ENCODE measurements at regions not wholly inside any gene's neighbourhood (a gene's known extent, or its start where the extent isn't known, plus 50 kb on each side); places are given as distances from the start of the nearest gene placed in this dataset.

DNA sequence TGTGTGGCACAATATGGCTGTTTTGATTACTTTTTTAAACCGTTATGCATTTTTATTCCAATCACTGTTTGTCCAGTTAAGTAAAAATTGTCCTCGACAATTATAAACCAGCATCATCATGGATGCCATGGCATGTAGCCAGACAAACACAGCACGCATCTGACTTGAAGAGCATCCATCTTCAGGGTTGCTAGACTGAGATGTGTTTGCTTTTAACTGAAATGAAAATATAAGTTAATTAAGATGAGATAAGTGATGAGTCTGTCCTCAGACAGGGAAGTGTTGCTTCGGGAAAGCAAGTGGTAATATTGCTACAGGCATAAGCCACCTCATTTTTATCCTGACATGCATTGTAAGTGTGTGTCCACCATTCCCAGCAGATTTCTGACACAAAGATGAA, 92.8 kb upstream of the TPP2 start:
- Histone ChIP-seq H4K20me1 (ENCODE audit: insufficient read depth, low read length) (no peaks in the 10 kb centered on the region), H3K4ac (ENCODE audit: low read depth, low read length) (no peak overlapping the region), H4K5ac (ENCODE audit: low read depth, low read length) (no peak overlapping the region), H2AFZ (replicated peaks; ENCODE audit: low read length, poor library complexity) (no peak overlapping the region), H3K4me3 (ENCODE audit: insufficient read depth, low read depth, low read length) (no peak overlapping the region), H4K91ac (ENCODE audit: insufficient read depth, low read depth, low read length) (no peak overlapping the region), H3K36me3 (ENCODE audit: control insufficient read depth, insufficient read depth, low read length) (no peaks in the 10 kb centered on the region), H3K27me3 (ENCODE audit: control insufficient read depth, insufficient read depth, low read length) (no peaks in the 10 kb centered on the region), H3K14ac (replicated peaks; ENCODE audit: low read depth, low read length) (no peak overlapping the region), H3K9me3 (ENCODE audit: control insufficient read depth, insufficient read depth, low read length) (no peaks in the 10 kb centered on the region), H3K9ac (ENCODE audit: low read depth, low read length) (no peak overlapping the region), H3K4me2 (ENCODE audit: low read depth, low read length) (no peak overlapping the region), H3K27ac (ENCODE audit: insufficient read depth, low read length) (no peak overlapping the region), H2BK20ac (ENCODE audit: low read depth, low read length) (no peak overlapping the region), H2BK5ac (ENCODE audit: low read depth, low read length, poor library complexity, severe bottlenecking) (no peak overlapping the region), H3K18ac (ENCODE audit: low read depth, low read length) (no peak overlapping the region), H3K56ac (ENCODE audit: extremely low read depth, insufficient read depth, low read length) (no peak overlapping the region), H4K8ac (ENCODE audit: low read depth in 2 of 2, low read length in 2 of 2) (no peak overlapping the region), H2AK9ac (replicated peaks; ENCODE audit: low read depth, low read length, poor library complexity) (no peak overlapping the region), H2AK5ac (ENCODE audit: low read depth, low read length) (no peak overlapping the region), H2BK120ac (ENCODE audit: low read depth, low read length) (no peak overlapping the region), H2BK15ac (ENCODE audit: low read depth, low read length) (no peak overlapping the region), H3K23ac (ENCODE audit: low read depth, low read length) (no peak overlapping the region), H3K79me1 (ENCODE audit: low read depth in 1 of 2, low read length in 2 of 2) (no peaks in the 10 kb centered on the region), H3K4me1 (ENCODE audit: control insufficient read depth, insufficient read depth, low read length) (no peaks in the 10 kb centered on the region), H3K9me1 (ENCODE audit: insufficient read depth, low read length) (no peaks in the 10 kb centered on the region)
- intact Hi-C loops (cut with micrococcal nuclease) (no loop called here), dilution Hi-C loops (cut with HindIII; ENCODE audit: low sequenced_read_pairs, unreplicated experiment) (no loop called here), in situ Hi-C loops (cut with MboI; ENCODE audit: low sequenced_read_pairs) (no loop called here)
- POLR2A ChIA-PET (ENCODE audit: unreplicated experiment) = no interaction called here
- WGBS, 2 experiments (ENCODE audit: extremely low coverage in 2 of 2, insufficient read length in 1 of 2) = no CpG with 5 or more reads among the region's 4 CpGs
- no peak for DNase-seq
- ATAC-seq (ENCODE audit: low read depth) = no peak
- CTCF ChIA-PET = no interaction called here
- TF ChIP-seq CHD1 (IDR thresholded peaks at IDR 0.05; ENCODE audit: low read depth, low read length) (no peak), CEBPB (IDR thresholded peaks at IDR 0.05; ENCODE audit: low read depth, low read length) (no peak), BHLHE40 (IDR thresholded peaks at IDR 0.05; ENCODE audit: low read depth, low read length) (no peak), FOS (IDR thresholded peaks at IDR 0.05; ENCODE audit: low read depth, low read length) (no peak), NFE2L2 (IDR thresholded peaks at IDR 0.05; ENCODE audit: low read depth, low read length) (no peak), RFX5 (IDR thresholded peaks at IDR 0.05; ENCODE audit: low read depth, low read length) (no peak), MAFK (IDR thresholded peaks at IDR 0.05; ENCODE audit: low read depth, low read length) (no peak), SMC3 (IDR thresholded peaks at IDR 0.05; ENCODE audit: low read depth, low read length) (no peak), POLR2A (IDR thresholded peaks at IDR 0.05; ENCODE audit: low read depth, low read length) (no peak), MAZ (IDR thresholded peaks at IDR 0.05; ENCODE audit: borderline replicate concordance, low read depth, low read length) (no peak), RAD21 (IDR thresholded peaks at IDR 0.05; ENCODE audit: low read length) (no peak), MXI1 (IDR thresholded peaks at IDR 0.05; ENCODE audit: borderline replicate concordance, low read depth, low read length) (no peak), RCOR1 (IDR thresholded peaks at IDR 0.05; ENCODE audit: insufficient replicate concordance, low read length) (no peak)
- TF ChIP-seq, protein P1, sequence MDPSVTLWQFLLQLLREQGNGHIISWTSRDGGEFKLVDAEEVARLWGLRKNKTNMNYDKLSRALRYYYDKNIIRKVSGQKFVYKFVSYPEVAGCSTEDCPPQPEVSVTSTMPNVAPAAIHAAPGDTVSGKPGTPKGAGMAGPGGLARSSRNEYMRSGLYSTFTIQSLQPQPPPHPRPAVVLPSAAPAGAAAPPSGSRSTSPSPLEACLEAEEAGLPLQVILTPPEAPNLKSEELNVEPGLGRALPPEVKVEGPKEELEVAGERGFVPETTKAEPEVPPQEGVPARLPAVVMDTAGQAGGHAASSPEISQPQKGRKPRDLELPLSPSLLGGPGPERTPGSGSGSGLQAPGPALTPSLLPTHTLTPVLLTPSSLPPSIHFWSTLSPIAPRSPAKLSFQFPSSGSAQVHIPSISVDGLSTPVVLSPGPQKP (IDR thresholded peaks at IDR 0.05; ENCODE audit: borderline replicate concordance, low read depth, low read length) = no peak
- TF ChIP-seq, protein P2, sequence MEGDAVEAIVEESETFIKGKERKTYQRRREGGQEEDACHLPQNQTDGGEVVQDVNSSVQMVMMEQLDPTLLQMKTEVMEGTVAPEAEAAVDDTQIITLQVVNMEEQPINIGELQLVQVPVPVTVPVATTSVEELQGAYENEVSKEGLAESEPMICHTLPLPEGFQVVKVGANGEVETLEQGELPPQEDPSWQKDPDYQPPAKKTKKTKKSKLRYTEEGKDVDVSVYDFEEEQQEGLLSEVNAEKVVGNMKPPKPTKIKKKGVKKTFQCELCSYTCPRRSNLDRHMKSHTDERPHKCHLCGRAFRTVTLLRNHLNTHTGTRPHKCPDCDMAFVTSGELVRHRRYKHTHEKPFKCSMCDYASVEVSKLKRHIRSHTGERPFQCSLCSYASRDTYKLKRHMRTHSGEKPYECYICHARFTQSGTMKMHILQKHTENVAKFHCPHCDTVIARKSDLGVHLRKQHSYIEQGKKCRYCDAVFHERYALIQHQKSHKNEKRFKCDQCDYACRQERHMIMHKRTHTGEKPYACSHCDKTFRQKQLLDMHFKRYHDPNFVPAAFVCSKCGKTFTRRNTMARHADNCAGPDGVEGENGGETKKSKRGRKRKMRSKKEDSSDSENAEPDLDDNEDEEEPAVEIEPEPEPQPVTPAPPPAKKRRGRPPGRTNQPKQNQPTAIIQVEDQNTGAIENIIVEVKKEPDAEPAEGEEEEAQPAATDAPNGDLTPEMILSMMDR (conservative IDR thresholded peaks at IDR 0.05; ENCODE audit: low read depth, low read length) = no peak
- TF ChIP-seq, protein P3, sequence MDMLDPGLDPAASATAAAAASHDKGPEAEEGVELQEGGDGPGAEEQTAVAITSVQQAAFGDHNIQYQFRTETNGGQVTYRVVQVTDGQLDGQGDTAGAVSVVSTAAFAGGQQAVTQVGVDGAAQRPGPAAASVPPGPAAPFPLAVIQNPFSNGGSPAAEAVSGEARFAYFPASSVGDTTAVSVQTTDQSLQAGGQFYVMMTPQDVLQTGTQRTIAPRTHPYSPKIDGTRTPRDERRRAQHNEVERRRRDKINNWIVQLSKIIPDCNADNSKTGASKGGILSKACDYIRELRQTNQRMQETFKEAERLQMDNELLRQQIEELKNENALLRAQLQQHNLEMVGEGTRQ (IDR thresholded peaks at IDR 0.05; ENCODE audit: low read depth, low read length) = no peak
- no TSS peak for BruUV-seq (replicated peaks)

Measured in IMR-90 (cell line).